Cardiac fibroblast (primary cell): ENCODE measurements at regions not wholly inside any gene's neighbourhood (a gene's known extent, or its start where the extent isn't known, plus 50 kb on each side); places are given as distances from the start of the nearest gene placed in this dataset.

Source experiments
- DNase-seq, 2 donors: peaks; one replicate each; pipeline versions ENCODE4 v3.0.0 to v3.0.0-alpha.2; 2010; ENCODE audit warnings: low read depth in 2 of 2
- H3K4me3 ChIP-seq, 2 donors: replicated peaks in 1 of 2; 1 replicate in 1 of 2; 2 replicates in 1 of 2; pipeline ENCODE4 v1.5.1; 2011; ENCODE audit warnings: low read depth in 2 of 2, low read length in 2 of 2, mild to moderate bottlenecking in 2 of 2, moderate library complexity in 1 of 2
- CTCF ChIP-seq: IDR thresholded peaks from one replicate; pipeline ENCODE4 v1.5.1; 2011; ENCODE audit warnings: low read depth, mild to moderate bottlenecking, low read length, inconsistent platforms

GRCh38 chr12:19002216-19002615 is 127.3 kb upstream of the PLEKHA5 start:
- H3K4me3 ChIP-seq: no peak overlapping the region
- no peak for TF ChIP-seq CTCF
- peak; percentile 16 to 53 for DNase-seq

GRCh38 chr12:19003141-19003540 is 126.4 kb upstream of the PLEKHA5 start:
- TF ChIP-seq CTCF: no peak
- peak; percentile 6 to 19 for DNase-seq
- no peak overlapping the region for H3K4me3 ChIP-seq

GRCh38 chr12:19003987-19004619 is 125.4 kb upstream of the PLEKHA5 start:
- H3K4me3 ChIP-seq: no peak overlapping the region
- TF ChIP-seq CTCF: no peak
- DNase-seq: no peak

- no peak overlapping the region for H3K4me3 ChIP-seq
- TF ChIP-seq CTCF: no peak
- no peak for DNase-seq
These were observed 124.2 kb upstream of the PLEKHA5 start for GRCh38 chr12:19005257-19005801.

GRCh38 chr12:19006626-19007137 is 122.9 kb upstream of the PLEKHA5 start:
- TF ChIP-seq CTCF: no peak
- DNase-seq: no peak
- no peak overlapping the region for H3K4me3 ChIP-seq

- DNase-seq: no peak
- TF ChIP-seq CTCF: no peak
- no peak overlapping the region for H3K4me3 ChIP-seq
These were observed 121.4 kb upstream of the PLEKHA5 start for GRCh38 chr12:19008102-19008501.

GRCh38 chr12:19010087-19010486 is 119.4 kb upstream of the PLEKHA5 start:
- H3K4me3 ChIP-seq: no peak overlapping the region
- TF ChIP-seq CTCF: no peak
- no peak for DNase-seq
